ENCODE measurements at regions not wholly inside any gene's neighbourhood (a gene's known extent, or its start where the extent isn't known, plus 50 kb on each side); places are given as distances from the start of the nearest gene placed in this dataset.

GRCh38 chr13:103953859-103954258 is 887.6 kb upstream of the SLC10A2 start:
- H3K4me1 Mint-ChIP-seq, result no peaks in the 10 kb centered on the region
- no peak for DNase-seq

GRCh38 chr13:103952183-103952582 is 886.0 kb upstream of the SLC10A2 start:
- H3K4me1 Mint-ChIP-seq, result no peaks in the 10 kb centered on the region
- no peak overlapping the region for H3K4me3 Mint-ChIP-seq
- H3K27me3 Mint-ChIP-seq (ENCODE audit: low read depth in 3 of 3), result peaks cover 0 to 1% (median 0%) of the 10 kb centered on the region in 3 donors
- peaks cover 0 to 3% (median 0%) of the 10 kb centered on the region in 3 donors for H3K36me3 Mint-ChIP-seq
- no peak overlapping the region for H3K27ac Mint-ChIP-seq
- DNase-seq, result no peak
- peaks cover 5 to 51% (median 22%) of the 10 kb centered on the region in 6 donors for H3K9me3 Mint-ChIP-seq

More at GRCh38 chr13:103953859-103954258, 887.6 kb upstream of the SLC10A2 start:
- peaks cover 5 to 46% (median 21%) of the 10 kb centered on the region in 6 donors for H3K9me3 Mint-ChIP-seq
- no peak overlapping the region for H3K27ac Mint-ChIP-seq
- peaks cover 0 to 3% (median 0%) of the 10 kb centered on the region in 3 donors for H3K36me3 Mint-ChIP-seq
- H3K4me3 Mint-ChIP-seq, result no peak overlapping the region
- peaks cover 0 to 1% (median 0%) of the 10 kb centered on the region in 3 donors for H3K27me3 Mint-ChIP-seq (ENCODE audit: low read depth in 3 of 3)

- Mint-ChIP-seq H3K27me3 (ENCODE audit: low read depth in 3 of 3) (peaks cover 0 to 1% (median 0%) of the 10 kb centered on the region in 3 donors), H3K27ac (no peak overlapping the region), H3K4me3 (no peak overlapping the region), H3K36me3 (no peaks in the 10 kb centered on the region), H3K4me1 (no peaks in the 10 kb centered on the region), H3K9me3 (peaks cover 0 to 33% (median 17%) of the 10 kb centered on the region in 6 donors)
- no peak for DNase-seq
These were observed 882.2 kb upstream of the SLC10A2 start for GRCh38 chr13:103948426-103948825.

- H3K4me3 Mint-ChIP-seq, result no peak overlapping the region
- no peak for DNase-seq
- no peaks in the 10 kb centered on the region for H3K4me1 Mint-ChIP-seq
- no peaks in the 10 kb centered on the region for H3K36me3 Mint-ChIP-seq
- peaks cover 0 to 1% (median 0%) of the 10 kb centered on the region in 3 donors for H3K27me3 Mint-ChIP-seq (ENCODE audit: low read depth in 3 of 3)
- peaks cover 0 to 32% (median 14%) of the 10 kb centered on the region in 6 donors for H3K9me3 Mint-ChIP-seq
- no peak overlapping the region for H3K27ac Mint-ChIP-seq
These were observed 879.6 kb upstream of the SLC10A2 start for GRCh38 chr13:103945836-103946235.

GRCh38 chr13:103941506-103942140 is 875.4 kb upstream of the SLC10A2 start:
- Mint-ChIP-seq H3K27me3 (ENCODE audit: low read depth in 3 of 3) (peaks cover 0 to 2% (median 2%) of the 10 kb centered on the region in 3 donors), H3K4me3 (no peak overlapping the region), H3K36me3 (no peaks in the 10 kb centered on the region), H3K4me1 (no peaks in the 10 kb centered on the region), H3K27ac (no peak overlapping the region), H3K9me3 (peaks cover 0 to 34% (median 13%) of the 10 kb centered on the region in 6 donors)
- DNase-seq, result no peak

GRCh38 chr13:103935117-103935516 is 868.9 kb upstream of the SLC10A2 start:
- Mint-ChIP-seq H3K27me3 (ENCODE audit: low read depth in 3 of 3) (peaks cover 0 to 4% (median 3%) of the 10 kb centered on the region in 3 donors), H3K4me3 (no peak overlapping the region), H3K27ac (no peak overlapping the region), H3K4me1 (no peaks in the 10 kb centered on the region), H3K36me3 (no peaks in the 10 kb centered on the region), H3K9me3 (peaks cover 4 to 24% (median 19%) of the 10 kb centered on the region in 6 donors)
- no peak for DNase-seq

- H3K27ac Mint-ChIP-seq, result no peak overlapping the region
- no peaks in the 10 kb centered on the region for H3K4me1 Mint-ChIP-seq
- no peak overlapping the region for H3K4me3 Mint-ChIP-seq
- no peak for DNase-seq
- peaks cover 0 to 2% (median 1%) of the 10 kb centered on the region in 3 donors for H3K27me3 Mint-ChIP-seq (ENCODE audit: low read depth in 3 of 3)
- H3K9me3 Mint-ChIP-seq, result peaks cover 7 to 24% (median 16%) of the 10 kb centered on the region in 6 donors
- no peaks in the 10 kb centered on the region for H3K36me3 Mint-ChIP-seq
These were observed 865.7 kb upstream of the SLC10A2 start for GRCh38 chr13:103931885-103932284.

- Mint-ChIP-seq H3K27ac (no peak overlapping the region), H3K27me3 (ENCODE audit: low read depth in 3 of 3) (peaks cover 0 to 2% (median 1%) of the 10 kb centered on the region in 3 donors), H3K4me1 (no peaks in the 10 kb centered on the region), H3K4me3 (no peak overlapping the region), H3K36me3 (no peaks in the 10 kb centered on the region), H3K9me3 (peaks cover 5 to 23% (median 14%) of the 10 kb centered on the region in 6 donors)
- DNase-seq, result no peak
These were observed 865.2 kb upstream of the SLC10A2 start for GRCh38 chr13:103931331-103931845.

- H3K4me3 Mint-ChIP-seq, result no peak overlapping the region
- no peaks in the 10 kb centered on the region for H3K4me1 Mint-ChIP-seq
- no peaks in the 10 kb centered on the region for H3K36me3 Mint-ChIP-seq
- H3K9me3 Mint-ChIP-seq, result peaks cover 5 to 26% (median 21%) of the 10 kb centered on the region in 6 donors
- no peak for DNase-seq
- H3K27me3 Mint-ChIP-seq (ENCODE audit: low read depth in 3 of 3), result no peaks in the 10 kb centered on the region
- no peak overlapping the region for H3K27ac Mint-ChIP-seq
These were observed 859.9 kb upstream of the SLC10A2 start for GRCh38 chr13:103926118-103926517.

GRCh38 chr13:103908911-103909310 is 842.7 kb upstream of the SLC10A2 start:
- H3K36me3 Mint-ChIP-seq, result no peaks in the 10 kb centered on the region
- H3K4me1 Mint-ChIP-seq, result no peaks in the 10 kb centered on the region
- no peak for DNase-seq
- H3K4me3 Mint-ChIP-seq, result no peak overlapping the region
- peaks cover 0 to 2% (median 0%) of the 10 kb centered on the region in 3 donors for H3K27me3 Mint-ChIP-seq (ENCODE audit: low read depth in 3 of 3)
- peaks cover 0 to 18% (median 11%) of the 10 kb centered on the region in 6 donors for H3K9me3 Mint-ChIP-seq
- H3K27ac Mint-ChIP-seq, result no peak overlapping the region

GRCh38 chr13:103908274-103908673 is 842.1 kb upstream of the SLC10A2 start:
- peaks cover 0 to 2% (median 0%) of the 10 kb centered on the region in 3 donors for H3K27me3 Mint-ChIP-seq (ENCODE audit: low read depth in 3 of 3)
- peaks cover 0 to 18% (median 11%) of the 10 kb centered on the region in 6 donors for H3K9me3 Mint-ChIP-seq
- no peak for DNase-seq
- no peaks in the 10 kb centered on the region for H3K36me3 Mint-ChIP-seq
- H3K4me3 Mint-ChIP-seq, result no peak overlapping the region
- H3K27ac Mint-ChIP-seq, result no peak overlapping the region
- H3K4me1 Mint-ChIP-seq, result no peaks in the 10 kb centered on the region

GRCh38 chr13:103903790-103904189 is 837.6 kb upstream of the SLC10A2 start:
- Mint-ChIP-seq H3K27me3 (ENCODE audit: low read depth in 3 of 3) (peaks cover 0 to 2% (median 0%) of the 10 kb centered on the region in 3 donors), H3K4me3 (no peak overlapping the region), H3K27ac (no peak overlapping the region)

GRCh38 chr13:103898481-103898880 is 832.3 kb upstream of the SLC10A2 start:
- H3K36me3 Mint-ChIP-seq, result no peaks in the 10 kb centered on the region
- no peak for DNase-seq

More at GRCh38 chr13:103903790-103904189, 837.6 kb upstream of the SLC10A2 start:
- no peak for DNase-seq
- Mint-ChIP-seq H3K9me3 (peaks cover 0 to 23% (median 14%) of the 10 kb centered on the region in 6 donors), H3K36me3 (no peaks in the 10 kb centered on the region), H3K4me1 (no peaks in the 10 kb centered on the region)

GRCh38 chr13:103895835-103896531 is 829.8 kb upstream of the SLC10A2 start:
- Mint-ChIP-seq H3K9me3 (peaks cover 2 to 31% (median 15%) of the 10 kb centered on the region in 6 donors), H3K27ac (no peak overlapping the region), H3K36me3 (no peaks in the 10 kb centered on the region), H3K27me3 (ENCODE audit: low read depth in 3 of 3) (no peaks in the 10 kb centered on the region), H3K4me1 (no peaks in the 10 kb centered on the region), H3K4me3 (no peak overlapping the region)
- DNase-seq, result no peak

More at GRCh38 chr13:103898481-103898880, 832.3 kb upstream of the SLC10A2 start:
- Mint-ChIP-seq H3K27ac (no peak overlapping the region), H3K4me1 (no peaks in the 10 kb centered on the region), H3K9me3 (peaks cover 2 to 27% (median 11%) of the 10 kb centered on the region in 6 donors), H3K4me3 (no peak overlapping the region), H3K27me3 (ENCODE audit: low read depth in 3 of 3) (no peaks in the 10 kb centered on the region)
